Uterus (tissue), 2 donors: ENCODE measurements at regions not wholly inside any gene's neighbourhood (a gene's known extent, or its start where the extent isn't known, plus 50 kb on each side); places are given as distances from the start of the nearest gene placed in this dataset.

Source experiments
- POLR2A ChIP-seq, 2 donors: fragments of 450-650 bp; IDR thresholded peaks; one replicate each; pipeline ENCODE4 v1.6.1; 2016; ENCODE audit warnings: antibody characterized with exemption in 2 of 2, mild to moderate bottlenecking in 1 of 2, moderate library complexity in 1 of 2
- TF ChIP-seq, protein P1 (sequence below), 4 experiments: fragments of 200-600 bp in 2 of 4; fragments of 450-650 bp in 2 of 4; sonication (generic) in 2 of 4; IDR thresholded peaks; one replicate each; pipeline ENCODE4 v1.5.1; 2016 to 2019; ENCODE audit warnings: antibody characterized with exemption in 4 of 4, mild to moderate bottlenecking in 2 of 4, moderate library complexity in 1 of 4

DNA sequence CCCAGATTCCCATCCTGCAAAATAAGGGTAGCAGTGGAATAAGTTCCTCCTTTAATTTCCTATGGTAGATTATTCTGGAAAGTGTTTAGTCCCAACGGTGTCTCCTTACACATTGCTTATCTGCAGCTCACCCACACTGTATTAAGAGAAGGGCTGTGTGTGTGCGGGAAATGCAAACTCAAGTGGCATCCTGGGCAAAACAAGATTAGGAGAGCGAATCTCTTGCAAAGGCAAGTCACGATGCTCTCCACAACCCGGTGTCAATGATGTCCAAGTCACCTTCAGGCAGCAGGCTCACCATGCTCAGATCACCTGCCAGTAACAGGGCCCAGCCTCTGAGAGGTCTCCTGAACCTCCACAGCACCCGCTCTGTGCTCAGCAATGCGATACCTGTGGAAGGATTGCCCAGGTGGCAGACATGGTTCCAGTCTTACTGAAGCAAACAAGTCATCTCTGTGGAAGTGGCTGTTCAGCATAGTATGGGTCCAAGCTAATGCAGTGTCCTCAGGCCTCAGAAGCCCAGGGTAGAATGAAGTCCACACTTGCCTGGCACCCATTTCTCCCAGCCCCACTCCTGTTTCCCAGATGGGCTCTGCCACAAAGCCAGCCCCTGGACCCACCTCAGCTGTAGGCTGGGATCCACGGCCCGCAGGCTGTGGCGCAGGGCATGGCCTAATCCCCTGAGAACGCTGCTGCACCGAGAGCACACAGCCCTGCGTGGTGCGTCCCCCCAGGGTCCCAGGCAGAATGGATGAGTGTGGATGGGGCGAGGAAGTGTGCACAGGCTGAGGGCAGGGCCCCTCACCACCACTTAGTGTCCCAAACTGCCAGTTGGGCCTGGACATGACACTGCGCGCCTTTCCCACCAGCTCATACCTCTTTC lies 101.2 kb downstream of the PXDC1 start:
- TF ChIP-seq, protein P1, sequence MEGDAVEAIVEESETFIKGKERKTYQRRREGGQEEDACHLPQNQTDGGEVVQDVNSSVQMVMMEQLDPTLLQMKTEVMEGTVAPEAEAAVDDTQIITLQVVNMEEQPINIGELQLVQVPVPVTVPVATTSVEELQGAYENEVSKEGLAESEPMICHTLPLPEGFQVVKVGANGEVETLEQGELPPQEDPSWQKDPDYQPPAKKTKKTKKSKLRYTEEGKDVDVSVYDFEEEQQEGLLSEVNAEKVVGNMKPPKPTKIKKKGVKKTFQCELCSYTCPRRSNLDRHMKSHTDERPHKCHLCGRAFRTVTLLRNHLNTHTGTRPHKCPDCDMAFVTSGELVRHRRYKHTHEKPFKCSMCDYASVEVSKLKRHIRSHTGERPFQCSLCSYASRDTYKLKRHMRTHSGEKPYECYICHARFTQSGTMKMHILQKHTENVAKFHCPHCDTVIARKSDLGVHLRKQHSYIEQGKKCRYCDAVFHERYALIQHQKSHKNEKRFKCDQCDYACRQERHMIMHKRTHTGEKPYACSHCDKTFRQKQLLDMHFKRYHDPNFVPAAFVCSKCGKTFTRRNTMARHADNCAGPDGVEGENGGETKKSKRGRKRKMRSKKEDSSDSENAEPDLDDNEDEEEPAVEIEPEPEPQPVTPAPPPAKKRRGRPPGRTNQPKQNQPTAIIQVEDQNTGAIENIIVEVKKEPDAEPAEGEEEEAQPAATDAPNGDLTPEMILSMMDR (IDR thresholded peaks at IDR 0.05) = no peak
- TF ChIP-seq POLR2A (IDR thresholded peaks at IDR 0.05) = no peak
